ENCODE measurements at regions not wholly inside any gene's neighbourhood (a gene's known extent, or its start where the extent isn't known, plus 50 kb on each side); places are given as distances from the start of the nearest gene placed in this dataset.

DNA sequence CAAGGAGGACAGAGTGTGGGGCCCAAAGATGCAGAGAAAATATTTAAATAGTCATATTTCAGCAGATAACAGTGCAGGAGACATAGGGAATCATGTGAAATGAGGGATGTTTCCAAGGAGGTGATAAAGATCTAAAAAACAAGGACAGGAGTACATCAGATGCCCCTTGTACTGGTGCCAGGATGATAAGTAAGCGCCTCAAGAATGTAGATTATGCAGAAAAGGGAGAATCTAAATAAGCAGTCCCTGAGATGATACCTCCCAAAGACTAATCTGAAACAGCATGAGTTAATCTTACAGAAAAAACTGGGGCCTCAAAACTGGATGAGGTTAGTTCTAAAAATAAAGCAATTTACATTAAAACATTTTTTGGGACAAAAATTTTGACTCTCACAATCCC is 136.1 kb upstream of the WDFY3 start:
- TF ChIP-seq, protein P1, sequence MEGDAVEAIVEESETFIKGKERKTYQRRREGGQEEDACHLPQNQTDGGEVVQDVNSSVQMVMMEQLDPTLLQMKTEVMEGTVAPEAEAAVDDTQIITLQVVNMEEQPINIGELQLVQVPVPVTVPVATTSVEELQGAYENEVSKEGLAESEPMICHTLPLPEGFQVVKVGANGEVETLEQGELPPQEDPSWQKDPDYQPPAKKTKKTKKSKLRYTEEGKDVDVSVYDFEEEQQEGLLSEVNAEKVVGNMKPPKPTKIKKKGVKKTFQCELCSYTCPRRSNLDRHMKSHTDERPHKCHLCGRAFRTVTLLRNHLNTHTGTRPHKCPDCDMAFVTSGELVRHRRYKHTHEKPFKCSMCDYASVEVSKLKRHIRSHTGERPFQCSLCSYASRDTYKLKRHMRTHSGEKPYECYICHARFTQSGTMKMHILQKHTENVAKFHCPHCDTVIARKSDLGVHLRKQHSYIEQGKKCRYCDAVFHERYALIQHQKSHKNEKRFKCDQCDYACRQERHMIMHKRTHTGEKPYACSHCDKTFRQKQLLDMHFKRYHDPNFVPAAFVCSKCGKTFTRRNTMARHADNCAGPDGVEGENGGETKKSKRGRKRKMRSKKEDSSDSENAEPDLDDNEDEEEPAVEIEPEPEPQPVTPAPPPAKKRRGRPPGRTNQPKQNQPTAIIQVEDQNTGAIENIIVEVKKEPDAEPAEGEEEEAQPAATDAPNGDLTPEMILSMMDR (IDR thresholded peaks at IDR 0.05): no peak
- no peak for TF ChIP-seq POLR2AphosphoS5 (IDR thresholded peaks at IDR 0.05)
- TF ChIP-seq POLR2A (IDR thresholded peaks at IDR 0.05; ENCODE audit: low read depth): no peak

All from esophagus muscularis mucosa (tissue), 3 donors.